BLaER1 treated with 17β-estradiol and CSF1 and Interleukin-3, amounts not matched to agents 10 nM and 100 nM (cell line): ENCODE measurements at regions not wholly inside any gene's neighbourhood (a gene's known extent, or its start where the extent isn't known, plus 50 kb on each side); places are given as distances from the start of the nearest gene placed in this dataset.

Experiments used
- H3K27ac ChIP-seq, 11 experiments: shearing (Covaris generic); formaldehyde crosslinking; 2 replicates each; pipeline ENCODE4 v1.8.1; 2022
- H3K27me3 ChIP-seq, 11 experiments: shearing (Covaris generic); formaldehyde crosslinking; 2 replicates each; pipeline ENCODE4 v1.8.1; 2022
- H3K36me3 ChIP-seq, 11 experiments: shearing (Covaris generic); formaldehyde crosslinking; 2 replicates each; pipeline ENCODE4 v1.8.1; 2022
- H3K4me1 ChIP-seq, 10 experiments: shearing (Covaris generic); formaldehyde crosslinking; 2 replicates each; pipeline ENCODE4 v1.8.1; 2022
- H3K4me2 ChIP-seq, 11 experiments: shearing (Covaris generic); formaldehyde crosslinking; 2 replicates each; pipeline ENCODE4 v1.8.1; 2022
- H3K4me3 ChIP-seq, 10 experiments: shearing (Covaris generic); formaldehyde crosslinking; 2 replicates each; pipeline ENCODE4 v1.8.1; 2022
- H3K9ac ChIP-seq, 11 experiments: shearing (Covaris generic); formaldehyde crosslinking; 2 replicates each; pipeline ENCODE4 v1.8.1; 2022
- H3K9me3 ChIP-seq, 11 experiments: shearing (Covaris generic); formaldehyde crosslinking; replicated peaks in 1 of 11; 2 replicates each; pipeline ENCODE4 v1.8.1; 2022
- H4K20me1 ChIP-seq, 11 experiments: shearing (Covaris generic); formaldehyde crosslinking; 2 replicates each; pipeline ENCODE4 v1.8.1; 2022
- Cebpa-rat ChIP-seq, 11 experiments: shearing (Covaris generic); IDR thresholded peaks; 2 replicates each; pipeline ENCODE4 v1.8.1; 2022

- no peaks in the 10 kb centered on the region for H3K27me3 ChIP-seq
- peaks cover 2 to 28% (median 15%) of the 10 kb centered on the region in 11 experiments; a peak in 18 of 22 replicates for H3K9me3 ChIP-seq
- no peak overlapping the region for H3K4me2 ChIP-seq
- H3K9ac ChIP-seq, result no peak overlapping the region
- H3K36me3 ChIP-seq, result no peaks in the 10 kb centered on the region
- no peak overlapping the region for H3K4me3 ChIP-seq
- peaks cover 0 to 25% (median 14%) of the 10 kb centered on the region in 10 experiments; a peak in 17 of 20 replicates for H3K4me1 ChIP-seq
- no peaks in the 10 kb centered on the region for H4K20me1 ChIP-seq
- TF ChIP-seq Cebpa-rat (IDR thresholded peaks at IDR 0.05), result no peak
- H3K27ac ChIP-seq, result no peak overlapping the region
These were observed 72.4 kb upstream of the IL2 start for GRCh38 chr4:122528879-122529278.

GRCh38 chr4:122525865-122526264 is 69.3 kb upstream of the IL2 start:
- no peak overlapping the region for H3K27ac ChIP-seq
- H3K9ac ChIP-seq, result no peak overlapping the region
- H3K4me2 ChIP-seq, result no peak overlapping the region
- H4K20me1 ChIP-seq, result no peaks in the 10 kb centered on the region
- no peak overlapping the region for H3K4me3 ChIP-seq
- TF ChIP-seq Cebpa-rat (IDR thresholded peaks at IDR 0.05), result no peak
- H3K9me3 ChIP-seq, result peaks cover 6 to 31% (median 14%) of the 10 kb centered on the region in 11 experiments; a peak in 19 of 22 replicates
- H3K27me3 ChIP-seq, result no peaks in the 10 kb centered on the region
- no peaks in the 10 kb centered on the region for H3K4me1 ChIP-seq
- H3K36me3 ChIP-seq, result no peaks in the 10 kb centered on the region

GRCh38 chr4:122524176-122524575 is 67.7 kb upstream of the IL2 start:
- no peak overlapping the region for H3K4me2 ChIP-seq
- peaks cover 6 to 31% (median 14%) of the 10 kb centered on the region in 11 experiments; a peak in 19 of 22 replicates for H3K9me3 ChIP-seq
- no peak overlapping the region for H3K27ac ChIP-seq
- no peak for TF ChIP-seq Cebpa-rat (IDR thresholded peaks at IDR 0.05)
- H3K4me1 ChIP-seq, result no peaks in the 10 kb centered on the region
- H3K36me3 ChIP-seq, result no peaks in the 10 kb centered on the region
- no peaks in the 10 kb centered on the region for H4K20me1 ChIP-seq
- no peak overlapping the region for H3K4me3 ChIP-seq
- H3K27me3 ChIP-seq, result no peaks in the 10 kb centered on the region
- H3K9ac ChIP-seq, result no peak overlapping the region

- no peaks in the 10 kb centered on the region for H3K27me3 ChIP-seq
- H3K9ac ChIP-seq, result no peak overlapping the region
- no peaks in the 10 kb centered on the region for H4K20me1 ChIP-seq
- H3K4me2 ChIP-seq, result no peak overlapping the region
- no peak overlapping the region for H3K4me3 ChIP-seq
- H3K4me1 ChIP-seq, result no peaks in the 10 kb centered on the region
- H3K27ac ChIP-seq, result no peak overlapping the region
- H3K9me3 ChIP-seq, result peaks cover 6 to 31% (median 14%) of the 10 kb centered on the region in 11 experiments; a peak in 19 of 22 replicates
- no peak for TF ChIP-seq Cebpa-rat (IDR thresholded peaks at IDR 0.05)
- H3K36me3 ChIP-seq, result no peaks in the 10 kb centered on the region
These were observed 66.4 kb upstream of the IL2 start for GRCh38 chr4:122522944-122523343.

GRCh38 chr4:122517345-122517744 is 60.8 kb upstream of the IL2 start:
- H3K27me3 ChIP-seq, result no peaks in the 10 kb centered on the region
- H3K4me2 ChIP-seq, result peak overlapping the region in 1 of 11 experiments; percentile 14; a peak in 2 of 22 replicates
- H3K27ac ChIP-seq, result no peak overlapping the region
- H4K20me1 ChIP-seq, result no peaks in the 10 kb centered on the region; a peak in 1 of 22 replicates
- H3K4me3 ChIP-seq, result no peak overlapping the region
- H3K4me1 ChIP-seq, result peaks cover 0 to 11% (median 0%) of the 10 kb centered on the region in 10 experiments; a peak in 5 of 20 replicates
- no peak overlapping the region for H3K9ac ChIP-seq
- TF ChIP-seq Cebpa-rat (IDR thresholded peaks at IDR 0.05), result no peak
- no peaks in the 10 kb centered on the region for H3K36me3 ChIP-seq
- peaks cover 0 to 3% (median 0%) of the 10 kb centered on the region in 11 experiments; a peak in 1 of 22 replicates for H3K9me3 ChIP-seq

- H3K27me3 ChIP-seq, result no peaks in the 10 kb centered on the region
- peaks cover 0 to 11% (median 0%) of the 10 kb centered on the region in 10 experiments; a peak in 5 of 20 replicates for H3K4me1 ChIP-seq
- H3K27ac ChIP-seq, result no peak overlapping the region
- H3K9ac ChIP-seq, result no peak overlapping the region
- H3K4me2 ChIP-seq, result no peak overlapping the region
- no peaks in the 10 kb centered on the region for H3K36me3 ChIP-seq
- TF ChIP-seq Cebpa-rat (IDR thresholded peaks at IDR 0.05), result no peak
- H4K20me1 ChIP-seq, result no peaks in the 10 kb centered on the region; a peak in 1 of 22 replicates
- H3K9me3 ChIP-seq, result no peaks in the 10 kb centered on the region
- H3K4me3 ChIP-seq, result no peak overlapping the region
These were observed 59.9 kb upstream of the IL2 start for GRCh38 chr4:122516376-122516775.

GRCh38 chr4:122514671-122515070 is 58.1 kb upstream of the IL2 start:
- Histone ChIP-seq H3K4me2 (no peak overlapping the region), H3K27ac (no peak overlapping the region), H3K27me3 (no peaks in the 10 kb centered on the region), H3K36me3 (no peaks in the 10 kb centered on the region), H3K9me3 (no peaks in the 10 kb centered on the region), H3K9ac (no peak overlapping the region), H3K4me3 (no peak overlapping the region), H3K4me1 (peaks cover 0 to 11% (median 0%) of the 10 kb centered on the region in 10 experiments; a peak in 5 of 20 replicates), H4K20me1 (no peaks in the 10 kb centered on the region; a peak in 1 of 22 replicates)
- no peak for TF ChIP-seq Cebpa-rat (IDR thresholded peaks at IDR 0.05)

- Histone ChIP-seq H3K36me3 (no peaks in the 10 kb centered on the region), H3K4me3 (no peak overlapping the region), H3K9ac (no peak overlapping the region), H4K20me1 (no peaks in the 10 kb centered on the region; a peak in 1 of 22 replicates), H3K4me2 (no peak overlapping the region), H3K9me3 (no peaks in the 10 kb centered on the region), H3K27ac (no peak overlapping the region), H3K27me3 (no peaks in the 10 kb centered on the region), H3K4me1 (peaks cover 0 to 8% (median 0%) of the 10 kb centered on the region in 10 experiments; a peak in 5 of 20 replicates)
- TF ChIP-seq Cebpa-rat (IDR thresholded peaks at IDR 0.05), result no peak
These were observed 55.9 kb upstream of the IL2 start for GRCh38 chr4:122512430-122512829.

GRCh38 chr4:122508083-122508482 is 51.6 kb upstream of the IL2 start:
- Histone ChIP-seq H3K27ac (no peak overlapping the region), H3K9me3 (no peaks in the 10 kb centered on the region), H4K20me1 (no peaks in the 10 kb centered on the region), H3K9ac (no peak overlapping the region), H3K4me2 (no peak overlapping the region), H3K36me3 (no peaks in the 10 kb centered on the region), H3K4me3 (no peak overlapping the region), H3K4me1 (no peaks in the 10 kb centered on the region), H3K27me3 (no peaks in the 10 kb centered on the region)
- no peak for TF ChIP-seq Cebpa-rat (IDR thresholded peaks at IDR 0.05)
